Heart right ventricle (tissue), 16 donors: ENCODE measurements at regions not wholly inside any gene's neighbourhood (a gene's known extent, or its start where the extent isn't known, plus 50 kb on each side); places are given as distances from the start of the nearest gene placed in this dataset.

Experiments
- ATAC-seq, 8 donors: fragments of 200-7000 bp; cut with Tn5 transposase; one replicate each; pipeline ENCODE4 v1.9.1; 2020; ENCODE audit warnings: mild to moderate bottlenecking in 8 of 8, moderate library complexity in 8 of 8, moderate number of reproducible peaks in 1 of 8
- DNase-seq, 2 donors: peaks; one replicate each; pipeline ENCODE4 v3.0.0-alpha.2; 2020
- H3K27ac ChIP-seq, 10 donors: fragments of 200-600 bp; sonication (generic) in 2 of 10; one replicate each; pipeline versions ENCODE4 v1.5.0 to v1.8.0; 2020 to 2022; ENCODE audit warnings: mild to moderate bottlenecking in 3 of 10
- H3K27me3 ChIP-seq, 7 donors: fragments of 200-600 bp; one replicate each; pipeline ENCODE4 v1.8.0; 2021 to 2022; ENCODE audit warnings: mild to moderate bottlenecking in 2 of 7
- H3K36me3 ChIP-seq, 9 donors: fragments of 200-600 bp; sonication (generic) in 1 of 9; one replicate each; pipeline versions ENCODE4 v1.5.0 to v1.8.0; 2020 to 2022; ENCODE audit warnings: mild to moderate bottlenecking in 2 of 9
- H3K4me1 ChIP-seq, 9 donors: fragments of 200-600 bp; sonication (generic) in 1 of 9; one replicate each; pipeline versions ENCODE4 v1.5.0 to v1.8.0; 2020 to 2022; ENCODE audit warnings: mild to moderate bottlenecking in 4 of 9
- H3K4me3 ChIP-seq, 10 donors: fragments of 200-600 bp; sonication (generic) in 2 of 10; one replicate each; pipeline versions ENCODE4 v1.5.0 to v1.8.0; 2020 to 2022; ENCODE audit warnings: mild to moderate bottlenecking in 7 of 10, moderate library complexity in 2 of 10
- H3K9me3 ChIP-seq, 11 donors: fragments of 200-600 bp in 10 of 11; sonication (generic) in 2 of 11; one replicate each; pipeline versions ENCODE4 v1.5.0 to v1.8.0; 2013 to 2022; ENCODE audit warnings: mild to moderate bottlenecking in 2 of 11, control low read depth in 1 of 11, moderate library complexity in 1 of 11
- WGBS, 2 donors: extraction: QIAGEN DNeasy Blood & Tissue Kit; methylation state at CpG; one replicate each; pipeline ENCODE4 v1.1.7; 2013; ENCODE audit warnings: inconsistent platforms in 1 of 2; 5-methylcytosine and 5-hydroxymethylcytosine counted together
- intact Hi-C, 10 donors: fragments of 100-400 bp; cut with DNase I; formaldehyde crosslinking; loops; one replicate each; pipeline versions ENCODE4 v1.11.1 to v1.14.2; 2022
- TF ChIP-seq, protein P1 (sequence below), 9 donors: fragments of 200-600 bp; sonication (generic) in 2 of 9; IDR thresholded peaks; one replicate each; pipeline versions ENCODE4 v1.5.0 to v1.8.0; 2021 to 2022; ENCODE audit warnings: antibody characterized with exemption in 9 of 9, mild to moderate bottlenecking in 5 of 9, moderate library complexity in 1 of 9
- donor health status: Arrhythmogenic right ventricular cardiomyopathy.
- donor health status: ischemic (EF 13 %, LVEDD 7.1; RV severe dilation, severe dysfunction).
- donor health status: healthy with polysubstance abuse.
- donor health status: DM: no; HTN: yes; CAD: no.
- donor health status: DM: no; HTN: no; CAD: no.
- donor health status: ischemic (EF 25% LVEDD 6.9; RV normal size, moderate dysfunction).
- donor health status: ischemic (EF 25% LVEDD 5.7; RV mildly dilated, moderate dysfunction).
- donor health status: healthy.
- donor health status: DM: yes; HTN: yes; CAD: no.
- donor health status: Ischemic cardiomyopathy.
- donor health status: ischemic (EF 35%, LVEDD 5.7; RV mildly dilated, moderate dysfunction).
- donor health status: nonischemic (EF 11% LVEDD 7.7; RV severe dilation, severe dysfunction).
- donor health status: DM: yes; HTN: yes; CAD: no.
- donor health status: PGD.
- donor health status: ischemic (EF 29% LVEDD 5.4; RV normal size, mild dysfunction).
- donor health status: nonischemic (EF 23%, LVEDD 6.1; RV moderate dilation, normal function).

DNA sequence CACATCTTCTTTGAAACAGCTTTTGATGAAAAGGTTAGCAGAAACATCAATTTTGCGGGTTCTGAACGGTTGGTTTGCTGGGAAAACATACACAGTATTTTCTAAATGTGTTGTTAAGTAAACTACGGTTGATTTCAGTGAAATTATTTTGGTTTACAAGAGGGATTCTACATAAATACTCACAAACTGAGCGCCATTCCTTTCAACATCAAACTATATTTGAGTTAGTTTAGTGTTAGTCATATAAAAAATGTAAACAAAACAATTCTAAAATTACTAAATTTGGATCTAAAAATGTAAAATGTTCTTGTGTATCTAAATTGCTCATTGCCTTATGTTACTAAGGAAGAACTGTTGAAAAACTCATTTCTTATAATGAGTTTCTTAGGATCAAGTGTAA lies 425.6 kb downstream of the PCDH18 start:
- TF ChIP-seq, protein P1, sequence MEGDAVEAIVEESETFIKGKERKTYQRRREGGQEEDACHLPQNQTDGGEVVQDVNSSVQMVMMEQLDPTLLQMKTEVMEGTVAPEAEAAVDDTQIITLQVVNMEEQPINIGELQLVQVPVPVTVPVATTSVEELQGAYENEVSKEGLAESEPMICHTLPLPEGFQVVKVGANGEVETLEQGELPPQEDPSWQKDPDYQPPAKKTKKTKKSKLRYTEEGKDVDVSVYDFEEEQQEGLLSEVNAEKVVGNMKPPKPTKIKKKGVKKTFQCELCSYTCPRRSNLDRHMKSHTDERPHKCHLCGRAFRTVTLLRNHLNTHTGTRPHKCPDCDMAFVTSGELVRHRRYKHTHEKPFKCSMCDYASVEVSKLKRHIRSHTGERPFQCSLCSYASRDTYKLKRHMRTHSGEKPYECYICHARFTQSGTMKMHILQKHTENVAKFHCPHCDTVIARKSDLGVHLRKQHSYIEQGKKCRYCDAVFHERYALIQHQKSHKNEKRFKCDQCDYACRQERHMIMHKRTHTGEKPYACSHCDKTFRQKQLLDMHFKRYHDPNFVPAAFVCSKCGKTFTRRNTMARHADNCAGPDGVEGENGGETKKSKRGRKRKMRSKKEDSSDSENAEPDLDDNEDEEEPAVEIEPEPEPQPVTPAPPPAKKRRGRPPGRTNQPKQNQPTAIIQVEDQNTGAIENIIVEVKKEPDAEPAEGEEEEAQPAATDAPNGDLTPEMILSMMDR (IDR thresholded peaks at IDR 0.05): no peak
- H3K4me1 ChIP-seq: no peaks in the 10 kb centered on the region
- WGBS, 2 donors: 64% methylated on average over 4 of the region's 4 CpGs
- H3K36me3 ChIP-seq: no peaks in the 10 kb centered on the region
- DNase-seq (no peak), ATAC-seq (no peak)
- no peak overlapping the region for H3K4me3 ChIP-seq
- intact Hi-C loops: no loop called here
- H3K27ac ChIP-seq: no peak overlapping the region
- H3K27me3 ChIP-seq: no peaks in the 10 kb centered on the region
- peaks cover 0 to 14% (median 0%) of the 10 kb centered on the region in 11 donors for H3K9me3 ChIP-seq

GRCh38 chr4:137106287-137106686 lies 426.0 kb downstream of the PCDH18 start:
- no peaks in the 10 kb centered on the region for H3K4me1 ChIP-seq
- H3K27ac ChIP-seq: no peak overlapping the region
- H3K27me3 ChIP-seq: no peaks in the 10 kb centered on the region
- DNase-seq (no peak), ATAC-seq (no peak)
- no peak overlapping the region for H3K4me3 ChIP-seq
- WGBS, 2 donors: 59 to 63% methylated on average over 3 of the region's 3 CpGs
- TF ChIP-seq, protein P1 (IDR thresholded peaks at IDR 0.05): no peak
- no peaks in the 10 kb centered on the region for H3K36me3 ChIP-seq
- intact Hi-C loops: no loop called here
- peaks cover 0 to 9% (median 0%) of the 10 kb centered on the region in 11 donors for H3K9me3 ChIP-seq

DNA sequence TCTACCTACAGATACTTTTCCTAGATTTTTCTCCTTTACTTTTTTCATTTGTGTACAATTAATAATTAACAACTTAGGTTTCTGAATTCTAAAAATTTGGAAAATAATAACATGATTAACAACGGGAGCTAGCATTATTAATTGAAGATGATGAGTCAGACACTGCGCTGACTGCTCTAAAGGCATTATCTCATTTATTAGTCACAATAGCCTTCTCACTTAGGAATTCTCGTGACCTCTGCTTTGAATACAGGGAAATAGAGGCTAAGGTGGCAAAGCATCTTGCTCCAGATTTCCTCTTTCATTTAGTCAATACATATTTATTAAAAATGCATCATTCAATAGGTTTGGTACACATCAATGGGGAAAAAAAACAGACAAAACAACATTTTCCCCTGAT lies 441.3 kb downstream of the PCDH18 start:
- TF ChIP-seq, protein P1 (IDR thresholded peaks at IDR 0.05): no peak
- ATAC-seq (no peak), DNase-seq (no peak)
- no peaks in the 10 kb centered on the region for H3K9me3 ChIP-seq
- intact Hi-C loops: no loop called here
- H3K27ac ChIP-seq: no peak overlapping the region
- 69 to 76% methylated on average over 3 of the region's 3 CpGs for WGBS, 2 donors
- H3K4me3 ChIP-seq: no peak overlapping the region
- no peaks in the 10 kb centered on the region for H3K4me1 ChIP-seq
- H3K27me3 ChIP-seq: no peaks in the 10 kb centered on the region
- H3K36me3 ChIP-seq: no peaks in the 10 kb centered on the region

GRCh38 chr4:137083571-137084135 lies 448.6 kb downstream of the PCDH18 start:
- no peaks in the 10 kb centered on the region for H3K9me3 ChIP-seq
- 71 to 75% methylated on average over 2 of the region's 2 CpGs for WGBS, 2 donors
- H3K36me3 ChIP-seq: no peaks in the 10 kb centered on the region
- DNase-seq (no peak), ATAC-seq (no peak)
- no peak overlapping the region for H3K4me3 ChIP-seq
- intact Hi-C loops: no loop called here
- no peak overlapping the region for H3K27ac ChIP-seq
- H3K27me3 ChIP-seq: no peaks in the 10 kb centered on the region
- no peaks in the 10 kb centered on the region for H3K4me1 ChIP-seq
- TF ChIP-seq, protein P1 (IDR thresholded peaks at IDR 0.05): no peak
